ENCODE measurements at regions not wholly inside any gene's neighbourhood (a gene's known extent, or its start where the extent isn't known, plus 50 kb on each side); places are given as distances from the start of the nearest gene placed in this dataset.

- peaks cover 1% of the 10 kb centered on the region for H3K4me1 Mint-ChIP-seq (ENCODE audit: low read depth)
- no peak overlapping the region for H3K27ac Mint-ChIP-seq
- no peak overlapping the region for H3K4me3 Mint-ChIP-seq
- no peaks in the 10 kb centered on the region for H3K9me3 Mint-ChIP-seq (ENCODE audit: low read depth)
- H3K36me3 Mint-ChIP-seq = no peaks in the 10 kb centered on the region
- H3K27me3 Mint-ChIP-seq = peaks cover 21% of the 10 kb centered on the region
Measured at GRCh38 chr2:226584518-226585055, 215.0 kb downstream of the IRS1 start.

DNA sequence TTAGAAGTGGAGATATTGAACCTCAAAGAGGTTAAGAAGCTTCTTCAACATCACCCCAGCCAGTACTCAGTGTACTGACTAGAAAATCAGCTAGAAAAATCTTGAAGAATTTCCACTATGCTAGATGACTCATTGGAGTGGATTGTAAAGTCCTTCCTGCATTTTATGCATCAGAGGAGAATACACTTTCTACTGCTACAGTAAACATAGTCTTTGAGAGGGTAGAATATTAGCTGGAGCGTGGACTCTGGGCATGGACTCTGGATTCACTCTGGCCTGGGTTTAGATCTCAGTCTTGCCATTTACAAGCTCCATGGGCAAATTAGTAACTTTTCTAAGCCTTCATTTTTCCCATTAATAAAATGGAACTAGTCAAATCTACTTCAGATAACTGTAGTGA lies 215.9 kb downstream of the IRS1 start:
- H3K36me3 Mint-ChIP-seq = no peaks in the 10 kb centered on the region
- H3K4me3 Mint-ChIP-seq = no peak overlapping the region
- H3K9me3 Mint-ChIP-seq (ENCODE audit: low read depth) = no peaks in the 10 kb centered on the region
- H3K27ac Mint-ChIP-seq = no peak overlapping the region
- peaks cover 21% of the 10 kb centered on the region for H3K27me3 Mint-ChIP-seq
- peaks cover 1% of the 10 kb centered on the region for H3K4me1 Mint-ChIP-seq (ENCODE audit: low read depth)

GRCh38 chr2:226581661-226582060 lies 218.0 kb downstream of the IRS1 start:
- Mint-ChIP-seq H3K4me3 (no peak overlapping the region), H3K4me1 (ENCODE audit: low read depth) (peaks cover 1% of the 10 kb centered on the region), H3K9me3 (ENCODE audit: low read depth) (no peaks in the 10 kb centered on the region), H3K27ac (no peak overlapping the region), H3K27me3 (peaks cover 21% of the 10 kb centered on the region), H3K36me3 (no peaks in the 10 kb centered on the region)

DNA sequence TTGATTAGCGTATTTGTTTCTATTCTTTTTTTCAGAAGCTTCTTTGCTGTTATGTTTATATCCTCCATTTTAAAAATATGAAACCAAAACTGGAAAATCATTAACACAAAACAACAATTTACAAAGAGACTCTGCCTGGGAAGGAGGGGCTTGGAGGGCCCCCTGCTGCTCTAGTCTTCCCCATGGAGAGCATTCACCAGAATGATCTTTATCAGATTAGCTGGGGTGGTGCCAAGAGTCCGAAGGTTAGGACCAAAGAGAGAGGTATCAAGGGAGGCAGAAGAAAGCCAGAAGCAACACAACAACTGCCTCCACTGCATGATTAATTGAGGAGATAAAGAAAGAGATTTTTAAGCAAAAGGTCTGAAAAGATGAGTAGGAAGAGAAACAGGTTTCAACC lies 218.6 kb downstream of the IRS1 start:
- Mint-ChIP-seq H3K9me3 (ENCODE audit: low read depth) (no peaks in the 10 kb centered on the region), H3K27ac (no peak overlapping the region), H3K27me3 (peaks cover 21% of the 10 kb centered on the region), H3K4me3 (no peak overlapping the region), H3K4me1 (ENCODE audit: low read depth) (peaks cover 1% of the 10 kb centered on the region), H3K36me3 (no peaks in the 10 kb centered on the region)

DNA sequence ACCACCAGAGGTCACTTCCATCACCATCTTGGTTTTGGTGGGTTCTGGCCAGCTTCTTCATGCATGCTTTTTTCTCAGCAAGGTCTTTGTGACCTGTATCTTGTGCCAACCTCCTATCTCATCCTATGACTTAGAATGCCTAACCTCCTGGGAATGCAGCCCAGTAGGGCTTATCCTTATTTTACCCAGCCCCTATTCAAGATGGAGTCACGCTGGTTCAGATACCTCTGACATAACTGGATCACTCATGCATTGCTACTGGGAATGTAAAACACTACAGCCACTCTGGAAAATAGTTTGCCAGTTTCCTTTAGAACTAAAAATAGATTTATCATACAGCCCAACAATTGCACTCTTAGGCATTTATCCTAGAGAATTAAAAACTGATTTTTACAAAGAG lies 219.2 kb downstream of the IRS1 start:
- Mint-ChIP-seq H3K36me3 (no peaks in the 10 kb centered on the region), H3K27ac (no peak overlapping the region), H3K9me3 (ENCODE audit: low read depth) (no peaks in the 10 kb centered on the region), H3K4me3 (no peak overlapping the region), H3K4me1 (ENCODE audit: low read depth) (peaks cover 1% of the 10 kb centered on the region), H3K27me3 (peaks cover 21% of the 10 kb centered on the region)

DNA sequence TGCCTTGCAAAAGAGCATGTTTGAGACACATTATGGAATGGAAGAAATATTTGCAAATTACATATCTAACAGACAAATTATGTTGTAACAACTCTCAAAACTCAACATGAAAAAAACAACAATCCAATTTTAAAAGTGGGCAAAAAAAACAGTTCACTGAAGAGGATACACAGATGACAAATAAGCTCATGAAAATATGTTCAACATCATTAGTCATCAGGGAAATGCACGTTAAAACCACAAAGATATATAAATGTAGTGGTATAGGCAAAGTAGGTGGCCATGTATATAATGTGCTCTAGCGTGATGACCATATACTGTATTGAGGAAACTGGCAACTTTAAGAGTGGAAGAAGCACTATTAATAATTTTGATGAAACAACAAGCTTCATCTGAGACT lies 220.1 kb downstream of the IRS1 start:
- Mint-ChIP-seq H3K4me1 (ENCODE audit: low read depth) (peaks cover 1% of the 10 kb centered on the region), H3K36me3 (no peaks in the 10 kb centered on the region), H3K27me3 (peaks cover 20% of the 10 kb centered on the region), H3K9me3 (ENCODE audit: low read depth) (no peaks in the 10 kb centered on the region), H3K4me3 (no peak overlapping the region), H3K27ac (no peak overlapping the region)

GRCh38 chr2:226578879-226579278 lies 220.7 kb downstream of the IRS1 start:
- Mint-ChIP-seq H3K4me1 (ENCODE audit: low read depth) (peaks cover 1% of the 10 kb centered on the region), H3K36me3 (no peaks in the 10 kb centered on the region), H3K4me3 (no peak overlapping the region), H3K27ac (no peak overlapping the region), H3K9me3 (ENCODE audit: low read depth) (no peaks in the 10 kb centered on the region), H3K27me3 (peaks cover 20% of the 10 kb centered on the region)

GRCh38 chr2:226578373-226578772 lies 221.2 kb downstream of the IRS1 start:
- H3K4me3 Mint-ChIP-seq = no peak overlapping the region
- H3K27me3 Mint-ChIP-seq = peaks cover 18% of the 10 kb centered on the region
- H3K27ac Mint-ChIP-seq = no peak overlapping the region
- H3K4me1 Mint-ChIP-seq (ENCODE audit: low read depth) = peaks cover 1% of the 10 kb centered on the region
- no peaks in the 10 kb centered on the region for H3K36me3 Mint-ChIP-seq
- no peaks in the 10 kb centered on the region for H3K9me3 Mint-ChIP-seq (ENCODE audit: low read depth)

DNA sequence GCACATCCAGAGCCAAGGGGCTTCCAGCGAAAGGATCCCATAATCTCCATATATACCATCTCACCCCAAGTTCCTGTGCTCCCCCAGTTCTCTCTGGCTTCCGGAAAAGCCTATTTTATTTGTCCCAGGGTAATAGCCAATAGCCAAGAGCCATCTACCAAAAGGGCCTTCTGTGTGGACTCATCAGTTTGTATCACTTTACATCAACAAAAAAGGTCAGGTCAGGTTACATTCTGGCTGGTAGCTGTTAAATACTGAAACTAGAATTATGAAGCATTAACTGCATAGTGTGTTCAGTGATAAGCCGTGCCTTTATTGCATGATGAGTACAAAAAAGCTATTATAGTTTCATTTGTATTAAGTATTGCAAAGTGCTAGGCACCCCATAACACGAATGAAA lies 223.7 kb downstream of the IRS1 start:
- no peaks in the 10 kb centered on the region for H3K9me3 Mint-ChIP-seq (ENCODE audit: low read depth)
- no peak overlapping the region for H3K27ac Mint-ChIP-seq
- peaks cover 9% of the 10 kb centered on the region for H3K27me3 Mint-ChIP-seq
- no peak overlapping the region for H3K4me3 Mint-ChIP-seq
- H3K4me1 Mint-ChIP-seq (ENCODE audit: low read depth) = no peaks in the 10 kb centered on the region
- H3K36me3 Mint-ChIP-seq = no peaks in the 10 kb centered on the region

DNA sequence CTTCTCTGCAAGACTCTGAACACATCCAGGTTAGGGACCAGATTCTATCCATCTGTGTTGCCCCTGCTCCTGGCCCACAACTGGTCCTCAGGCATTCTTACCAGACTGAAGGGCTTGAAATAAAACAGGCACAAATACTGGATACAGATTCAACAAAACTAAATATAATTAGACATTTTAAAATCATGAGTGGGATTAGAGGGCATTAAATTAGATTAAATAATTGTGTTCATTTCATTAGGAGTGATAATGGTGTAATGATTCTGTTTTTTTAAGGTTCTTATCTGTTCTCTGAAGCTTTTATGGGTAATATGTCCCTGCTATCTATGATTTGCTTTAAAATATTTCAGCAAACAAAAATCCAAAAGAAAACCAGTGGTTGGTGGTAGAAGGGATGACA lies 226.5 kb downstream of the IRS1 start:
- H3K4me1 Mint-ChIP-seq (ENCODE audit: low read depth) = no peaks in the 10 kb centered on the region
- H3K4me3 Mint-ChIP-seq = no peak overlapping the region
- H3K36me3 Mint-ChIP-seq = no peaks in the 10 kb centered on the region
- no peaks in the 10 kb centered on the region for H3K9me3 Mint-ChIP-seq (ENCODE audit: low read depth)
- no peak overlapping the region for H3K27ac Mint-ChIP-seq
- peaks cover 7% of the 10 kb centered on the region for H3K27me3 Mint-ChIP-seq

DNA sequence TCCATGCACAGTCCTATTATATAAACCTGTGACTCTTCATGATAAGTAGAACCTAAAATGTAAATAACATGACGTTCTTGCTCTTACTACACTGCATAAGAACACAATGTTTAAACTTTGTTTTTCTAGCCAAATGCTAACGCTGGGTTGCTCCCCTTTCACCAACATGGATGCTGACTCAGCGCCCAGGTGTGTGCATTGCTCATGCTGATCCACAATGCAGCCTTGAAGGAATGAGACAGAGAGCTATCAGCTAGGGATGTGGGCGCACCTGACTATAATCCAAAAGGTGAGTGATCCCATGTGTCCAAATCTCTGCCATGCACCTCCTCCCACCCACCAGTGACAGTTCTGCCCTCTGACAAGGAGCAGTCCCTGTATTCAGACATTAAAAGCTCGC lies 235.0 kb downstream of the IRS1 start:
- Mint-ChIP-seq H3K27me3 (peaks cover 7% of the 10 kb centered on the region), H3K9me3 (ENCODE audit: low read depth) (no peaks in the 10 kb centered on the region), H3K4me1 (ENCODE audit: low read depth) (no peaks in the 10 kb centered on the region), H3K36me3 (no peaks in the 10 kb centered on the region), H3K4me3 (no peak overlapping the region), H3K27ac (no peak overlapping the region)

DNA sequence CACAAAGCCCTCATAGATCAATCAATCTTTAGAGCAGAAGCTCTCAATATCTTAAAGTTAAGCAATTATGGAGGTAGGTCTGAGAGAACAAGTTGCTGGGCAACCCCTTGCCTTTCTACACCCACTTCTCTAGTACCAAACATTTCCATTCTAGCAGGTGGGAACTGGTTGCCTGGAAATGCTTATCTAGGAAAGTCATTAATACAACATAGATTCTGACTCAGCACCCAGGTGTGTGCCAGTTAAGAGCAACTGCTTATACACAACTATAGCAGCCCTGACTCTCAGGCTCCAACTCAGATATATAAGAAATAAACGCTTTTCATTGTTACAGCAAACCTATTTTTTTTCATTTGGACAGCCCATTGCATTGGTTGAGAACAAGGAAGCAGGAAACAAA lies 237.7 kb downstream of the IRS1 start:
- Mint-ChIP-seq H3K9me3 (ENCODE audit: low read depth) (no peaks in the 10 kb centered on the region), H3K4me1 (ENCODE audit: low read depth) (no peaks in the 10 kb centered on the region), H3K36me3 (no peaks in the 10 kb centered on the region), H3K27me3 (peaks cover 11% of the 10 kb centered on the region), H3K27ac (no peak overlapping the region), H3K4me3 (no peak overlapping the region)

DNA sequence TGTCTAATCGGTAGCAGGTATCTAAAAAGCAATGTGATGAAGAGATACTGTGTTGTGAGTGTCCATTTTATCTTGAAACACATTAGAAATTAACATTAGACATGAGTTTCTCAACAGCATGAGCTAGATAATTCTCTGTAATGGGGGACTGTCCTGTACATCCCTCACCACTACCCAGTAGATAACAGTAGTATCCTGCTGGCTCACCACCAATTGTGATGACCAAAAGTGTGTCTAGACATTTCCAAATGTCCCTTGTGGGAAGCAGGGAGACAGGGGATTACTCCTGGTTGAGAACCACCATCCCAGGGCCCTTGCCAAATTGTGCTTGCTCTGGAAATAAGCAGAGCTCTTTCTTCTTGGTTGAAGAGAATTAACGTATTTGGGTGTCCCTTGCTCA lies 239.3 kb downstream of the IRS1 start:
- Mint-ChIP-seq H3K36me3 (no peaks in the 10 kb centered on the region), H3K27ac (no peak overlapping the region), H3K9me3 (ENCODE audit: low read depth) (no peaks in the 10 kb centered on the region), H3K4me3 (no peak overlapping the region), H3K4me1 (ENCODE audit: low read depth) (no peaks in the 10 kb centered on the region), H3K27me3 (peaks cover 9% of the 10 kb centered on the region)

DNA sequence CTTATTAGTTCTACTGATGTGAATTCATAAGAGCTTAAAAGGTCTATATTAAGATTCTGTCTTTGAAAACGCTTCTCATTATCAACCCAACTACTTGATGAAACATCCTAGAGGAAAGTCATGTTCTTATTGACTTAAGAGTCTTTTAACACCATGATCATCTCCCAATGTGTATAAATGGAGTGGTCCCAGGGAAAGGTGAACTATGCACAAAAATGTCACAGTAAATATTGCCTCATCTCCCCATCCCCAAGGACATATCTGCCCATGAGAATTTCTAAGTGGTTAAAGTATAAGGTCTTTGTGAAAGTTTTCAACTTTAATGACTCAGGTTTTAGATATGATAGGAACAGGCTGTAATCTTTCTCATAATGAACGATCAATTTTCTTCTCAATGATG lies 240.1 kb downstream of the IRS1 start:
- no peaks in the 10 kb centered on the region for H3K36me3 Mint-ChIP-seq
- H3K27ac Mint-ChIP-seq = no peak overlapping the region
- H3K4me3 Mint-ChIP-seq = no peak overlapping the region
- H3K4me1 Mint-ChIP-seq (ENCODE audit: low read depth) = no peaks in the 10 kb centered on the region
- H3K27me3 Mint-ChIP-seq = peaks cover 7% of the 10 kb centered on the region
- no peaks in the 10 kb centered on the region for H3K9me3 Mint-ChIP-seq (ENCODE audit: low read depth)

DNA sequence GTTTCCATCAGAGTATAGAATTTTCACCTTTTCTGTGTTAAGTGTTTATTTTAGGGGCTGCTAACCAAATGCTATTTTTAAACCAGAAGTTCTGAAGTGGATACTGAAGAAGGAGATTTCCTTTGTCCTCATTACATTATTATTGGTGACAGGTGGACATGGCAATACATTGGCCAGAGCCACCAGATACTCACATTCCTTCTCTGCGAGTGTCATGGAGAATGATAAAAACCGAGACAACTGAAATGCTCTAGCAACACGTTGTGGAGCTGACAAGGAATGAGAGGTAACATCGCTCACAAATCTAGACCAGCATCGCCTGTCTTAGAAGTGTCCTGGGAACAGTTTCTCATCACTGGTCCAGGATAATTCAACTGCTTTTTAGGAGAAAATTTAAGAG lies 241.2 kb downstream of the IRS1 start:
- Mint-ChIP-seq H3K27me3 (peaks cover 6% of the 10 kb centered on the region), H3K4me3 (no peak overlapping the region), H3K4me1 (ENCODE audit: low read depth) (no peaks in the 10 kb centered on the region), H3K9me3 (ENCODE audit: low read depth) (no peaks in the 10 kb centered on the region), H3K36me3 (no peaks in the 10 kb centered on the region), H3K27ac (no peak overlapping the region)

DNA sequence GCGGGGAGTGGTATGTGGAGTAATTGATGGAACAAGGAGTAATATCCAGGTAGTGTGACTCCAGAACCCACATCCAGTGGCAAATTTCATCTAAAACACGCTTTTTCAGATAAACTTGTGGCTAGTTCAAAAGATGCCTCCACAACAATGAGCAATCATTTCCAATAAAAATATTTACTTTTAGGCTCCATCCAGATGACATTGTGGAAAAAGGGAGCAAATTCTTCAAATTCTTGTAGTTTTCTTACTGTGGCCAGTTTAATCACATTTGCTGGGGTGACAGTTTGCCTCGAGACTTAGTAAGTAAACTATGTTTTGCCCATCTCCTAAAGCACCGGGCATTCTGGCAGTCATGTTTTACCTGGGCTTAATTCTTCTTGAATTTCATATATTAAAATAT lies 243.6 kb downstream of the IRS1 start:
- Mint-ChIP-seq H3K9me3 (ENCODE audit: low read depth) (no peaks in the 10 kb centered on the region), H3K27me3 (peaks cover 6% of the 10 kb centered on the region), H3K4me3 (no peak overlapping the region), H3K36me3 (no peaks in the 10 kb centered on the region), H3K4me1 (ENCODE audit: low read depth) (no peaks in the 10 kb centered on the region), H3K27ac (no peak overlapping the region)

All from activated naive CD8-positive, alpha-beta T cell (primary cell).